Erythroblast (primary cell): ENCODE measurements at regions not wholly inside any gene's neighbourhood (a gene's known extent, or its start where the extent isn't known, plus 50 kb on each side); places are given as distances from the start of the nearest gene placed in this dataset.
"Not testable (repeated sequence)": the region's sequence is repeated elsewhere in the genome, so short reads cannot be mapped to it uniquely, and the experiment has no call there.

ENCODE experiments used
- DNase-seq, 2 experiments: peaks; one replicate each; lab custom pipeline; 2025; lab: John Stamatoyannopoulos, UW
- GATA1 ChIP-seq: IDR thresholded peaks from 2 replicates; pipeline ENCODE4 v1.6.1; 2011; ENCODE audit warnings: low read depth, mild to moderate bottlenecking, control low read depth, low read length, moderate library complexity
- POLR2A ChIP-seq: IDR thresholded peaks from 2 replicates; pipeline ENCODE4 v1.6.1; 2011; ENCODE audit warnings: mild to moderate bottlenecking, low read length

DNA sequence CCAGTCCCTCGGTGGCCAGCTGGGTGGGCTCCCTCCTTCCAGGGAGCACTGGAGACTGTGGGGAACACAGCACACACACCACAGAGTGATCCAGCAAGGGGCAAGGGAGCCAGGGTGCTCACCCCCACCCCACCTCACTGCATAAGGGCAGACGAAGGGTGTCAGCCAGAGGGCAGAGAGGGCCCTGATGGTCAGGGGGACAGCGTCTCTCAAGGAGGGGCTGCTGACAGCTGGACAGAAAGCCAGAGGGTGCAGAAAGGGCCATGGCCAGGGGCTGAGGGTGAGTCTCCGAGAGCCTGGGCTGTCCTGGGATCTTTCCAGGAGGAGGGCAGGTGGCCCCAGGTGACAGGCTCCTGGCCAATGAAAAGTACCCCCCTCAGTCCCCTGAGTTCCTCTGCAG is 73.4 kb upstream of the PMEPA1 start:
- TF ChIP-seq GATA1, result no peak
- no peak for TF ChIP-seq POLR2A
- DNase-seq, result no peak

DNA sequence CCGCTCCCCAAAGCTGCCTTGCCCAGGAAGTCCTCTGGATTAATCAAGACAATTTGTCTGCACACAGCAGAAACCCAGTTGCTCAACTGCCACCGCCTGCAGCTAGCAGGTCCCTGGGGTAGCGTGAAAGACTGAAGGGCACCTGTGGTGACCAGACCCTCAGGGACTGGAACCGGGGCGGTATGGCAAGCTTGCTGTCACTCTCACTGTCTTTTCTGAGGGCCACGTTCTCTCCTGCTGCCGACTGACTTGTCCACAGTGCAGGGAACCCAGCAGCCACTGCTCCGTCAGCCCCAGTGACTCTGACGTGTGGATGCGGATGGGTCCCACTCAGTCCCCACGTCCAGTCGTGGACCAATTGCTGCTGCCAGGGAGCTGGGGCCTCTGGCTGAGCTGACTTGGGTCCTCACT is 72.8 kb upstream of the PMEPA1 start:
- TF ChIP-seq POLR2A (no peak), GATA1 (no peak)
- no peak for DNase-seq

- DNase-seq, result no peak
- TF ChIP-seq GATA1 (no peak), POLR2A (no peak)
Observed at GRCh38 chr20:57781901-57782300, 72.1 kb upstream of the PMEPA1 start.

GRCh38 chr20:57780906-57781305 is 71.1 kb upstream of the PMEPA1 start:
- no peak for TF ChIP-seq POLR2A
- TF ChIP-seq GATA1, result no peak

GRCh38 chr20:57780398-57780797 is 70.6 kb upstream of the PMEPA1 start:
- TF ChIP-seq GATA1 (no peak), POLR2A (no peak)
- DNase-seq, result no peak

More at GRCh38 chr20:57780906-57781305, 71.1 kb upstream of the PMEPA1 start:
- no peak for DNase-seq

DNA sequence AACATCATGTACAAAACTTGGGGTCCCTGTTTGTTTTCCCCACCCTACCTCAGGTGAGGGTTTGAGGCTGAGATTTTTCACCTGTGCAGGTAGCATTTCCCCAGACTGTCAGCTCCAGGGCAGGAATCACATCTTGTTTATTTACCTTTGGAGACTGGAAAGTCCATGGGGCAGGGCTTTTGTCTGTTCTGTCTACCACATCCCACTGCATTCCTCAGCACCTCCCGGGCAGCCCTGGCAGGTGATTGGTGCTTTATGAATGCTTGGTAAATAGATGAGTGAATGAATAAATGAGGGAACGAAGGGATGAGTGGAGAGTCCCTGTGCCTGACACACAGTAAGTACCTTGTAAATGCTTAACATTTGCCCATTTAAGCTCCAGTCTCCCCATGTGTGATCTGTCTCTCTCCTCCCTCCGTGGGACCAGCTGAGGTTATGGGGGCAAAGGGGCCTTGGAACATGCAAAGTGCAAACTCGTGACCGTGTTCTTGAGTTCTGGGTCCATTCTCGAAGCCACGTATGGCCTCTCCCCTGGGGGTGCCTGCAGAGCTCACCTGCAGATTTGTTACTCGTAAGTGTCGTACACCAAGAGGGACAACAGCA is 69.7 kb upstream of the PMEPA1 start:
- TF ChIP-seq POLR2A (no peak), GATA1 (no peak)
- DNase-seq, result no peak

- TF ChIP-seq GATA1 (no peak), POLR2A (no peak)
- DNase-seq, result no peak
Observed at GRCh38 chr20:57777911-57778310, 68.1 kb upstream of the PMEPA1 start.

- no peak for TF ChIP-seq POLR2A
- TF ChIP-seq GATA1, result no peak
Observed at GRCh38 chr20:57774951-57775350, 65.1 kb upstream of the PMEPA1 start.

GRCh38 chr20:57774111-57774880 is 64.5 kb upstream of the PMEPA1 start:
- no peak for DNase-seq
- no peak for TF ChIP-seq GATA1
- TF ChIP-seq POLR2A, result no peak

More at GRCh38 chr20:57774951-57775350, 65.1 kb upstream of the PMEPA1 start:
- DNase-seq, result no peak

GRCh38 chr20:57773059-57773815 is 63.4 kb upstream of the PMEPA1 start:
- no peak for DNase-seq
- TF ChIP-seq GATA1 (no peak), POLR2A (no peak)

DNA sequence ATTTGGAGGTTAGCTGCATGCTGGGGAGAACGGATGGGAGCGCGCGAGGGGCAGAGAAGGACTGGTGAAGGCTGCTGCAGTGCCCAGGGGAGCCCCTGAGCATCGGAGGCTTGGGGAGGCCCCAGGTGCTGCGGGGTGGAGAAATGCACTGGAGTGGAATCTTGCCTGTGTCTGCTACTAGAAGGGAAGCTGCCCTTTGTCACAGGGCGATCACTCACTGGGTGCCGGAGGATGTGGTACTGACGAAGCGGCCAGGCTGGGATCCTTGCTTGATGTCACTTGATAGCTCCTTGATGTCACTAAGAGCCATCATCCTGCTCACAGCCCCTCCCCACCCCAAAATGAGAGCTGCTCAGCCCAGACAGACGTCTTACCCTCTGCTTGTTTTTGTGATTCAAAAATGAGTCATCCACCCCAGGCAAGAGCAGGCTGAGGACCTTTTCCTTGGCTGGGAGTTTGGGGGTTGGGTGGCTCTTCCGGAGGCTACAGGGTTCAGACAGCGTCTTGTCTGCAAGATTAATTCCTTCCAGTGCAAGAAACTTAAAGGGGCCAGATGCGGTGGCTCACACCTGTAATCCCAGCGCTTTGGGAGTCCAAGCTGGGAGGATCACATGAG is 62.6 kb upstream of the PMEPA1 start:
- no peak for TF ChIP-seq POLR2A
- no peak for TF ChIP-seq GATA1
- no peak for DNase-seq

- no peak for DNase-seq
- TF ChIP-seq POLR2A (no peak), GATA1 (no peak)
Observed at GRCh38 chr20:57770852-57771720, 61.3 kb upstream of the PMEPA1 start.

- not testable (repeated sequence) for DNase-seq
Observed at GRCh38 chr20:57770401-57770800, 60.6 kb upstream of the PMEPA1 start.
